ENCODE measurements at regions not wholly inside any gene's neighbourhood (a gene's known extent, or its start where the extent isn't known, plus 50 kb on each side); places are given as distances from the start of the nearest gene placed in this dataset.

DNA sequence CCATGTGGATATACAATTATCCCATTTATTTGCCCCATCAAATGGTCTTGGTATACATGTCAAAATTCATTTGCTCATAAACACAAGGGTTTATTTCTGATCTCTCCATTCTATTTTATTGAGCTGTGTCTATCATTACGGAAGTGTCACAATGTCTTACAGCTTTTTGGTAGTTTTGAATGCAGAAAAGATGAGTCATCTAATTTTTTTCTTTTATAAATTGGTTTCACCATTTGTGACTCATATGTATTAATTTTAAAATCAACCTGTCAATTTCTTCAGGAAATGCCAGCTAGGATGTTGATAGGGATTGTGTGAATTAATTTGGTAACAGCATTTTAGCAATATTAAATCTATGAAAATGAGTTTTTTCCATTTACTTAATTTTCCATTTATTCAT, 2549.4 kb downstream of the PCDH9 start:
- TF ChIP-seq, protein P1, sequence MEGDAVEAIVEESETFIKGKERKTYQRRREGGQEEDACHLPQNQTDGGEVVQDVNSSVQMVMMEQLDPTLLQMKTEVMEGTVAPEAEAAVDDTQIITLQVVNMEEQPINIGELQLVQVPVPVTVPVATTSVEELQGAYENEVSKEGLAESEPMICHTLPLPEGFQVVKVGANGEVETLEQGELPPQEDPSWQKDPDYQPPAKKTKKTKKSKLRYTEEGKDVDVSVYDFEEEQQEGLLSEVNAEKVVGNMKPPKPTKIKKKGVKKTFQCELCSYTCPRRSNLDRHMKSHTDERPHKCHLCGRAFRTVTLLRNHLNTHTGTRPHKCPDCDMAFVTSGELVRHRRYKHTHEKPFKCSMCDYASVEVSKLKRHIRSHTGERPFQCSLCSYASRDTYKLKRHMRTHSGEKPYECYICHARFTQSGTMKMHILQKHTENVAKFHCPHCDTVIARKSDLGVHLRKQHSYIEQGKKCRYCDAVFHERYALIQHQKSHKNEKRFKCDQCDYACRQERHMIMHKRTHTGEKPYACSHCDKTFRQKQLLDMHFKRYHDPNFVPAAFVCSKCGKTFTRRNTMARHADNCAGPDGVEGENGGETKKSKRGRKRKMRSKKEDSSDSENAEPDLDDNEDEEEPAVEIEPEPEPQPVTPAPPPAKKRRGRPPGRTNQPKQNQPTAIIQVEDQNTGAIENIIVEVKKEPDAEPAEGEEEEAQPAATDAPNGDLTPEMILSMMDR (IDR thresholded peaks at IDR 0.05 in 4 of 5, conservative IDR thresholded peaks at IDR 0.05 in 1 of 5) = no peak
- no peak for TF ChIP-seq POLR2A (IDR thresholded peaks at IDR 0.05)

Data from gastrocnemius medialis (tissue), 4 donors.